NCI-H2081 (cell line): ENCODE measurements at regions not wholly inside any gene's neighbourhood (a gene's known extent, or its start where the extent isn't known, plus 50 kb on each side); places are given as distances from the start of the nearest gene placed in this dataset.
"Not testable (repeated sequence)": the region's sequence is repeated elsewhere in the genome, so short reads cannot be mapped to it uniquely, and the experiment has no call there.

ENCODE experiments used
- DNase-seq, 2 experiments: peaks; one replicate each; lab custom pipeline; 2025; lab: John Stamatoyannopoulos, UW

- no peak for DNase-seq
These were observed 193.2 kb upstream of the KLF3 start for GRCh38 chr4:38470735-38471262.

- DNase-seq: no peak
These were observed 181.3 kb upstream of the KLF3 start for GRCh38 chr4:38482696-38483095.

DNA sequence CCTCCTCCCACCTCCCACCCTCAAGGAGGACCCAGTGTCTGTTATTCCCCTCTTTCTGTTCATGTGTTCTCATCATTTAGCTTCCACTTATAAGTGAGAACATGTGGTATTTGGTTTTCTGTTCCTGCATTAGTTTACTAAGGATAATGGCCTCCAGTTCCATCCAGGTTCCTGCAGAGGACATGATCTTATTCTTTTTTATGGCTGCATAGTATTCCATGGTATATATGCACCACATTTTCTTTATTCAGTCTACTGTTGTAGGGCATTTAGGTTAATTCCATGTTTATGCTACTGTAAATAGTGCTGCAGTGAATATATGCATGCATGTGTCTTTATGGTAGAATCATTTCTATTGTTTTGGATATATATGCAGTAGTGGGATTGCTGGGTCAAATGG, 180.4 kb upstream of the KLF3 start:
- not testable (repeated sequence) for DNase-seq

- DNase-seq: no peak
These were observed 174.8 kb upstream of the KLF3 start for GRCh38 chr4:38489011-38489861.

- no peak for DNase-seq
These were observed 173.9 kb upstream of the KLF3 start for GRCh38 chr4:38489924-38490639.

GRCh38 chr4:38490753-38491446, 173.1 kb upstream of the KLF3 start:
- DNase-seq: no peak

GRCh38 chr4:38491854-38492478, 172.0 kb upstream of the KLF3 start:
- no peak for DNase-seq

- no peak for DNase-seq
These were observed 170.9 kb upstream of the KLF3 start for GRCh38 chr4:38493066-38493465.

GRCh38 chr4:38495446-38495845, 168.6 kb upstream of the KLF3 start:
- no peak for DNase-seq

- DNase-seq: no peak
These were observed 166.9 kb upstream of the KLF3 start for GRCh38 chr4:38497121-38497520.

- DNase-seq: no peak
These were observed 164.9 kb upstream of the KLF3 start for GRCh38 chr4:38499101-38499500.

DNA sequence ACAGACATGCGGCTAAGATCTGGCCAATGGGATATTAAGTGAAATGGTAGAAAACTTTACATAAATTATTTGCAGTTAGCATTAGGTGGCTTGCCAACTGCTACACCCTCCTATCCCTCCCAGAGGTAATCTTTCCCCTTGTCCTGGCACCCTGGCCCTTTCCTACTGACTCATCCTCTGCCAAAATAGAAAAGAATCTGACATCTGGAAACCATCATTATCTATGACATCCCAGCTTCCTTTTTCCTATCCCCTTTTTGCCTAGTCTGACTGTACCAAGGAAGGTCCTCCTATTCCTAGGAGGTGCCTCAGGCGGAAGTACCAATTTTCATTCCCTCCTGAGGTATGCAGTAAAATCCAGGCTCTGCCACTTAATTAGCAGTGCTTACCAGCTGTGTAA, 163.6 kb upstream of the KLF3 start:
- DNase-seq: no peak

DNA sequence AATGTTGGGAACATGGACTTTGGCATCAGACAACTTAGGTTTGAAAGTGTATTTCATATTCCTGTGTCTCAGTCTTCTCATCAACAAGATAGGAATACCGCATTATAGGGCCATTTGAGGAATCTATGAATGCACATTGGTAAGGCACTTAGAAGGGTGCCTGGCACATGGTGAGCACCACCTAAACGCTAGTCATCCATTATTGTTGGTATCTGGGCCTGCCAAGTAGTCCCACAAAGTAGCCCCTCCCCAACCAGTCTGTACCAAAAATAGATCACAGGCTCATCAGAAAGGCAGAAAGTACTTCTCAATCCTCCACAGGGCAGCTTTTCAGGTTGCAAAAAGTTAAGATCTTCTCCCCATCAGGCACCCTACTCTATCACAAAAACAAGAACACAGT, 162.3 kb upstream of the KLF3 start:
- DNase-seq: no peak

- DNase-seq: no peak
These were observed 160.2 kb upstream of the KLF3 start for GRCh38 chr4:38503689-38504395.

DNA sequence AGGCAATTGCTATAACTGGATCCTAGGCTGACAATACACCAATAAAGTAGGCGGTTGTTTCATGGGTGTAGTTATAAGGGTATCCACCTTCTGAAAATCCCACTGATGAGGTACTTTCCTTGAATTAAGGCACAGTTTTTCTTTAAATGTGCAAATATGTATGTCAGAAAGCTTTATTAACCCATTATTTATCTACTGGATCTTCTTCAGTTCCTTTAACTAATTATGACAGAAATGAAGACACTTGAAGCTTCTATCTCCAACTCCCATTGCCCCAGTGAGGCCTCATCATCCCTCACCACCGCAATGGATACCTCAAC, 159.6 kb upstream of the KLF3 start:
- DNase-seq: no peak

GRCh38 chr4:38509551-38509950, 154.4 kb upstream of the KLF3 start:
- DNase-seq: no peak

GRCh38 chr4:38510201-38510600, 153.8 kb upstream of the KLF3 start:
- no peak for DNase-seq

- no peak for DNase-seq
These were observed 152.3 kb upstream of the KLF3 start for GRCh38 chr4:38511702-38512101.

DNA sequence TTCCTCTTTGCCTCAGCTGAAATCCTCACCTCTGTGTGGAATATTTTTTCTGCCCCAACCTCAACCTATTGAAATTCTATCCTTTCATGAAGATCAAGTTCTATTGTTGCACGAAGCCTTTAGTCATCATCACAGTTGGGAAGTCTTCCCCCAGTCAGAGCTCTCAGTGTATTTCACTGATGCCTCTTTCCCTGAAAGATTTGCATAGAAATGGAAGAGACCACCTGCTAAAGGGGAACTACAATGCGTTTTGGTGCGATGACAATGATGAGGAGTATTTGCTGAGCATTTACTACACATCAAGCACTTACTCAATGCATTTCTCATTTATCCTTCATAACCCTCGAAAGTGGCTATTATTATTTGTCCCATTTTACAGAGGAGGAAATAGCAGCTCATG, 151.2 kb upstream of the KLF3 start:
- DNase-seq: no peak

DNA sequence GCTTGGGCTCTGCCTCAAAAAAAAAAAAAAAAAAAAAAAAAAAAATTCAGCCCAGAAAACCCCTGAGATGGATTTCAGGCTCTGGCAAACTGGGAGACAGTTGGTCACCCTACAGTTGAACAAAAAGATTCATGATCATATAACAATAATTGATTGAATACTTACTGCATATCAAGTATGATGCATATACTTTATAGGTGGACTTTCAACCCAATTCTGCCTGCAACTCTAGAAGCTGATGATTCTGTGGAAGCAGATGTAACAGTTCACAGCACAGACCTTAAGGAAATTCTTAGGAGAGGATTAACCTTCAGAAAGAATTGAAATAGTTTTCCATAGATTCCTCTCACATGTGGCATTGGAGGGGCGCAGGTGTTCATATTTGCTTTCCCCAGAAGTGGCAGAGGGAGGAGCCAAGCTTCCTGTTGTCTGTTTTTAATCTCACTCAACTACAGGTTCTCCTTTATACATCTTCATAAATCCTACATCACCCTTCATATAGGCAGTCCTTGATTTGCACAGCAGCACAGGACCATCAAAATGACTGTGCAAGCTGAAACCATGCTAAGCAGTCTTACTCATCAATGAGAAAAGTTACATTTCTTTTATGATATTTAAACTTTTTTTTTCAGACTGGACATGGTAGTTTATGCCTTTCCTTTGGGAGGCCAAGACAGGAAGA, 149.4 kb upstream of the KLF3 start:
- no peak for DNase-seq

DNA sequence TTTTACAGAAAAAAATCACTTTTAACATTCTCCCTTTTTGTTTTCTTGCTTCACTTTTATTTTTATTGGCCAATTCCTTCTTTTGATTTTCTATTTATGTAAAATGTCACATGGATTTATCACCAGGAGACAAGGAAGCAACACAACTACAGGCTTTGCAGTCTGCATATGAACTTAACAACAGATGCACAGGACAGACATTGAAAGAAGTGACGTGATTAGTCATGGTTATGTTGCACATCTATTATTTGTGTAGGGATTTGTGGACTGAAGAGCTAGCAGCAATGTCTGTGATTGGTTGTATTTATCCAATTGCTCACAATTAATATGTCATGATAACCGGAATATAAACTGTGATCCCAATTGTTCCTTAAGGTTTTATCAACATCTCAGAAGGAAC, 147.8 kb upstream of the KLF3 start:
- no peak for DNase-seq
